ENCODE measurements at regions not wholly inside any gene's neighbourhood (a gene's known extent, or its start where the extent isn't known, plus 50 kb on each side); places are given as distances from the start of the nearest gene placed in this dataset.
"Not testable (repeated sequence)": the region's sequence is repeated elsewhere in the genome, so short reads cannot be mapped to it uniquely, and the experiment has no call there.

GRCh38 chr3:177446165-177446601, 248.9 kb upstream of the TBL1XR1 start:
- in situ Hi-C loops (cut with HindIII; ENCODE audit: low sequenced_read_pairs): no loop called here

GRCh38 chr3:177447938-177448337, 250.7 kb upstream of the TBL1XR1 start:
- in situ Hi-C loops (cut with HindIII; ENCODE audit: low sequenced_read_pairs): no loop called here

GRCh38 chr3:177448987-177449359, 251.7 kb upstream of the TBL1XR1 start:
- in situ Hi-C loops (cut with HindIII; ENCODE audit: low sequenced_read_pairs): no loop called here

- in situ Hi-C loops (cut with HindIII; ENCODE audit: low sequenced_read_pairs): no loop called here
Observed at GRCh38 chr3:177449360-177450006, 252.2 kb upstream of the TBL1XR1 start.

GRCh38 chr3:177451301-177451750, 254.0 kb upstream of the TBL1XR1 start:
- in situ Hi-C loops (cut with HindIII; ENCODE audit: low sequenced_read_pairs): no loop called here

- in situ Hi-C loops (cut with HindIII; ENCODE audit: low sequenced_read_pairs): no loop called here
Observed at GRCh38 chr3:177451864-177452830, 254.9 kb upstream of the TBL1XR1 start.

DNA sequence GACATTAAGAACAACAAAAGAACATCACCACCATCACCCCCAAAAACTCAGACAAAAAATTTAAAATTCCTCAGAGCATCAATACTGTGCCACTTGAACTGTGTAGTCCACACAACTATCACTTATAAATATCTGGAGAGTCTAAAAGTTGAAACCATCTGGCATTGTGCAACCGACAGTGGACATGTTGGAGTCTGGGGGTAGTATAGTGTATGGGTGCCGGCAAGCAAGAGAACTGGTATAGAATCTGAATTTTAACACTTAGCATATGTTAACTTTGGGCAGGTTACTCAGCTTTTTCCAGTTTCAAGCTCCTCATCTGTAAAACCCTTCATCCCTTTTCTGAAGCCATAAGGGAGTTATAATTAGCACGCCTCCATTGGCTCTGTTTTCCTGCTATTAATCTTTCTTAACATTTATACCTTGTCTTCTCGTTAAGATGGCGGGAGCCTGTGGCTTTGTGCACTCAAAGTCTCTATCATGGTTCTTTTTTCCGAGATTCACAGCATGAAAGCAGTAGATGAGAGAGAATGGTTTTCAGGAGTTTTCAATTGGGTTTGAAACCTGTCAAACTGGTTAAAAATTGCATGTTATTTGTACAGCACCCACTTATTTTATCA, 255.7 kb upstream of the TBL1XR1 start:
- in situ Hi-C loops (cut with HindIII; ENCODE audit: low sequenced_read_pairs): no loop called here

DNA sequence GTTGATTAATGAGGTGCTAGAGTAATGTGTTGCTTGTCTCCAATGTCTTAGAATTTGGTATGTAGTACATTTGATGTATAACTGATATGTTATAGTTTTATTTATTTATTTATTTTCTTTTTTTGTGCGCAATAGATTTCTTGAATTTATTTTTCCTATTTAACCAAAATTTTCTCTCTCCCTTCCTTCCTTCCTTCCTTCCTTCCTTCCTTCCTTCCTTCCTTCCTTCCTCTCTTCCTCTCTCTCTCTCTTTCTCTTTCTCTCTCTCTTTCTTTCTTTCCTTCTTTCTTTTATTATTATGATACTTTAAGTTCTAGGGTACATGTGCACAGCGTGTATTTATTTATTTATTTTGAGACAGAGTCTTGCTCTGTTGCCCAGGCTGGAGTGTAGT, 256.2 kb upstream of the TBL1XR1 start:
- in situ Hi-C loops (cut with HindIII; ENCODE audit: low sequenced_read_pairs): no loop called here

GRCh38 chr3:177457204-177457603, 259.9 kb upstream of the TBL1XR1 start:
- in situ Hi-C loops (cut with HindIII; ENCODE audit: low sequenced_read_pairs): not testable (repeated sequence)

GRCh38 chr3:177459401-177459800, 262.1 kb upstream of the TBL1XR1 start:
- in situ Hi-C loops (cut with HindIII; ENCODE audit: low sequenced_read_pairs): no loop called here

GRCh38 chr3:177460047-177460446, 262.8 kb upstream of the TBL1XR1 start:
- in situ Hi-C loops (cut with HindIII; ENCODE audit: low sequenced_read_pairs): no loop called here

GRCh38 chr3:177461765-177462164, 264.5 kb upstream of the TBL1XR1 start:
- in situ Hi-C loops (cut with HindIII; ENCODE audit: low sequenced_read_pairs): no loop called here

DNA sequence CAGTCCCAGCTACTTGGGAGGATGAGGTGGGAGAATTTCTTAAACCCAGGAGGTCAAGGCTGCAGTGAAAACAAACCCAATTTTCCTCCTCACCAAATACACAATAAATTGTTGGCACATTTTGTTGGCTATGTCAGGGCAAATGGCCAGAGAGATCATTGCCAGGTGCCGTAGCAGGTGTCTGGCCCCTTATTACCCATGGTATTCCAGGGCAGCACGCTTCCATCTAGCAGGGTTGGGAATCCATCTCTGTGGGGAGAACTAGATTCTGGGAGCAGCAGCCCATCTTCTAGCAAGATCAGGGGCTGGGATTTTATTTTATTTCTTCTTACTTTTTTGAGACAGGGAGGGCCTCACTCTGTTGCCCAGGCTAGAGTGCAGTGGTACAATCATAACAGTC, 266.1 kb upstream of the TBL1XR1 start:
- in situ Hi-C loops (cut with HindIII; ENCODE audit: low sequenced_read_pairs): not testable (repeated sequence)

GRCh38 chr3:177463863-177464262, 266.6 kb upstream of the TBL1XR1 start:
- in situ Hi-C loops (cut with HindIII; ENCODE audit: low sequenced_read_pairs): no loop called here

- in situ Hi-C loops (cut with HindIII; ENCODE audit: low sequenced_read_pairs): no loop called here
Observed at GRCh38 chr3:177464392-177465256, 267.3 kb upstream of the TBL1XR1 start.

DNA sequence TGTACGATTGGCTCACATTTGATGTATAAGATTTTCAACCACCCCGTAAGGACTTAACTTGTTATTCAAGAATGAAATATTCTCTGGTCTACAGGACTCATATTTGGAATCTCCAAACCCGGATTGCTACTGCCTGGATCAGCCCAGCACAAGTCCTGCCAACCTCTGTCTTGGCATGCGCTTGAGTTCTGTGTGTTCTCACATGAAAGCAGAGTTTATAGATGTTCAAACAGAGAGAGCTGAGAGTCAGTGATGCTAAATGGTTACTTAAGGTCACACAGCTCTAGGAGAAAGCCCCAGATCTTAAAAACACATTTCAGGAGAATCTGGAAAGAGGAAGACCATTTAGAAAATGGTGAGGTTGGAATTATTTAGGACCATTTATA, 268.0 kb upstream of the TBL1XR1 start:
- in situ Hi-C loops (cut with HindIII; ENCODE audit: low sequenced_read_pairs): no loop called here

GRCh38 chr3:177466074-177466473, 268.8 kb upstream of the TBL1XR1 start:
- in situ Hi-C loops (cut with HindIII; ENCODE audit: low sequenced_read_pairs): no loop called here

DNA sequence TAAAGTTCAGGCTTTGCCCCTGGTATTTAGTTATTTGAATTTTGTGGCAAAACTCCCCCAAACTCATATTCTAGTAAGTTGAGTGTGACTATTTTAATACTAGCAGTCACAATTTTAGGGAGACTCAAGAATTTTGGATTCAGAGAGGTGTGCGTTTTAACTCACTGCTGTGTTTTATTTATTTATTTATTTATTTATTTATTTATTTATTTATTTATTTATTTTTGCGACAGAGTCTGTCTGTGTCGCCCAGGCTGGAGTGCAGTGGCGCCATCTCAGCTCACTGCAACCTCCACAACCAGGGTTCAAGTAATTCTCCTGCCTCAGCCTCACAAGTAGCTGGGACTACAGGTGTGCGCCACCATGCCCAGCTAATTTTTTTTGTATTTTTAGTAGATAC, 269.3 kb upstream of the TBL1XR1 start:
- in situ Hi-C loops (cut with HindIII; ENCODE audit: low sequenced_read_pairs): not testable (repeated sequence)

DNA sequence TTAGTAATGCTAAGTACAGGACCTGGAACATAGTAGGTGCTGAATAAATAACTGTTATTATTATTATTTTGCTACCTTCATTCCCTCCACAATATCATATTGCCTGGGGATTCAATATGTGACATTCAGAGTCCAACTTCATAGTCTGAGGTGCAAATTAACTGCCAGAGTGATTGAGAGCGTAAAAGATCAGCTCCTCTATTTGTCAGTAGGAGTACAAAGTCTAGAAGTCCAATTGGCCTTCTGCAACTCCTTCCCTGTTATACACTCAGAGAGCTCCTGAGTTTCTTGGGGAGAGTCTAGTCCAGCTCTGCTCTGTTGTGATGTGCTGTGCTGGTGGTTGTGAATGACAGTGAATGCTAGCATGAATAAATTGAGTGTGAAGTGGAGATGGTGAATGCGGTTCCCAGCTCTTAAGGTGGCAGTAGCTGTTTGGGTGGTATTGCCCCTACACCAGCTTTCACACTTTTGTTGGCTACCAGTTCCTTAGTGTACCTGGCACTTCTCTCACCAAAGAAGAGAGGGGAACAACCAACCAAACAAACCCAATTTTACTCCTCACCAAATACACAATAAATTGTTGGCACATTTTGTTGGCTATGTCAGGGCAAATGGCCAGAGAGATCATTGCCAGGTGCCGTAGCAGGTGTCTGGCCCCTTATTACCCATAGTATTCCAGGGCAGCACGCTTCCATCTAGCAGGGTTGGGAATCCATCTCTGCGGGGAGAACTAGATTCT, 270.1 kb upstream of the TBL1XR1 start:
- in situ Hi-C loops (cut with HindIII; ENCODE audit: low sequenced_read_pairs): no loop called here

- in situ Hi-C loops (cut with HindIII; ENCODE audit: low sequenced_read_pairs): no loop called here
Observed at GRCh38 chr3:177468331-177468730, 271.0 kb upstream of the TBL1XR1 start.
